ENCODE measurements at regions not wholly inside any gene's neighbourhood (a gene's known extent, or its start where the extent isn't known, plus 50 kb on each side); places are given as distances from the start of the nearest gene placed in this dataset.

DNA sequence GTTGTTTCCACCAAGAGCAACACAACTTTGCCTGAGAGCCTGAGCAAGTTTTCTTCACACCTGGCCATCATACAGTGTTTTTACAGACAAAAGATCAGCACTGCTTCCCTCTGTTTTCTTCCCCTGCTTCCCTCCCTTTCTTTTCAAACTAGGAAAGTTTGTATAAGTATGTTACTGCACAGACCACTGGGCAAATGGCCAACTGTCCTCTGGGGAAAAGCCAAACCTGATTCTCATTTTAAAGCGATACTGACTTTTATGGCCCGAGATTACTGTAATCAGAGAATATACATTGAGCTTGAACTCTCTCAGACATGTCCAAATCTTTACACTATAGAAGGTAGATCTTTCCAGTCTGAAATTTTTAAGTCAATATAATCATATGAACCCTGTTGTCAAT is 415.0 kb downstream of the NFIB start:
- TF ChIP-seq, protein P1, sequence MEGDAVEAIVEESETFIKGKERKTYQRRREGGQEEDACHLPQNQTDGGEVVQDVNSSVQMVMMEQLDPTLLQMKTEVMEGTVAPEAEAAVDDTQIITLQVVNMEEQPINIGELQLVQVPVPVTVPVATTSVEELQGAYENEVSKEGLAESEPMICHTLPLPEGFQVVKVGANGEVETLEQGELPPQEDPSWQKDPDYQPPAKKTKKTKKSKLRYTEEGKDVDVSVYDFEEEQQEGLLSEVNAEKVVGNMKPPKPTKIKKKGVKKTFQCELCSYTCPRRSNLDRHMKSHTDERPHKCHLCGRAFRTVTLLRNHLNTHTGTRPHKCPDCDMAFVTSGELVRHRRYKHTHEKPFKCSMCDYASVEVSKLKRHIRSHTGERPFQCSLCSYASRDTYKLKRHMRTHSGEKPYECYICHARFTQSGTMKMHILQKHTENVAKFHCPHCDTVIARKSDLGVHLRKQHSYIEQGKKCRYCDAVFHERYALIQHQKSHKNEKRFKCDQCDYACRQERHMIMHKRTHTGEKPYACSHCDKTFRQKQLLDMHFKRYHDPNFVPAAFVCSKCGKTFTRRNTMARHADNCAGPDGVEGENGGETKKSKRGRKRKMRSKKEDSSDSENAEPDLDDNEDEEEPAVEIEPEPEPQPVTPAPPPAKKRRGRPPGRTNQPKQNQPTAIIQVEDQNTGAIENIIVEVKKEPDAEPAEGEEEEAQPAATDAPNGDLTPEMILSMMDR (IDR thresholded peaks at IDR 0.05) = no peak
- no peak for TF ChIP-seq POLR2A (IDR thresholded peaks at IDR 0.05)
- no peak for TF ChIP-seq POLR2AphosphoS5 (IDR thresholded peaks at IDR 0.05; ENCODE audit: insufficient read depth in 1 of 2, low read depth in 1 of 2)

All from vagina (tissue), 2 donors.